Suprapubic skin (tissue), 4 donors: ENCODE measurements at regions not wholly inside any gene's neighbourhood (a gene's known extent, or its start where the extent isn't known, plus 50 kb on each side); places are given as distances from the start of the nearest gene placed in this dataset.
"Not testable (repeated sequence)": the region's sequence is repeated elsewhere in the genome, so short reads cannot be mapped to it uniquely, and the experiment has no call there.

Experiments
- POLR2A ChIP-seq, 2 donors: fragments of 450-650 bp; IDR thresholded peaks; one replicate each; pipeline ENCODE4 v1.6.1; 2017; ENCODE audit warnings: antibody characterized with exemption in 2 of 2, mild to moderate bottlenecking in 2 of 2, moderate library complexity in 2 of 2
- POLR2AphosphoS5 ChIP-seq, 3 donors: sonication (generic); formaldehyde crosslinking; IDR thresholded peaks; one replicate each; pipeline ENCODE4 v1.6.1; 2017; ENCODE audit warnings: antibody characterized with exemption in 3 of 3
- TF ChIP-seq, protein P1 (sequence below), 2 donors: fragments of 200-600 bp in 1 of 2; fragments of 450-650 bp in 1 of 2; sonication (generic) in 1 of 2; IDR thresholded peaks; one replicate each; pipeline ENCODE4 v1.5.1; 2016 to 2019; ENCODE audit warnings: antibody characterized with exemption in 2 of 2, mild to moderate bottlenecking in 1 of 2, moderate library complexity in 1 of 2

DNA sequence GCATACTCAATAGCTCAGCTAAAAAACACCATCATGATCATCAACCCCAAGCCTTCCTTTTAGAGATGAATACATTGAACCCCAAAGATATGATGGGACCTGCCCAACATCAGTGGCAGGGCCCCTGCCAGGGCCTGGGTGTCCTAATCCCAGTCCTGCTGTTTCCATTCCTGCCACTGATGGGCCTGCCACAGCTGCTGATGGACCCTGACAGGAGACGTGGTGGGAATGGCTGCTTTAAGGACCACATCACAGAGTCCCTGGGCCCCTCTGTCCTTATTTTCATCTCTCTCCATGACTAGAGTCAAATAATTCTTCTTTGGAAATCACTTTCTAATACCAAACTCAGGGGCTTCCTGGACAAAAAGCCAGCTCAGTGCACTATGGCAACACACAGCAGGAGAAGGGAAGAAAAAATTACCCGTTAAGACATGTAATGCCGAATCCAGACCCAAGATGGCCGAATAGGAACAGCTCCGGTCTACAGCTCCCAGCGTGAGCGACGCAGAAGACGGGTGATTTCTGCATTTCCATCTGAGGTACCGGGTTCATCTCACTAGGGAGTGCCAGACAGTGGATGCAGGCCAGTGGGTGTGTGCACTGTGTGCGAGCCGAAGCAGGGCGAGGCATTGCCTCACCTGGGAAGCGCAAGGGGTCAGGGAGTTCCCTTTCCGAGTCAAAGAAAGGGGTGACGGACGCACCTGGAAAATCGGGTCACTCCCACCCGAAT is 160.6 kb upstream of the THBS1 start:
- not testable (repeated sequence) for TF ChIP-seq POLR2A, POLR2AphosphoS5 (IDR thresholded peaks at IDR 0.05)
- TF ChIP-seq, protein P1, sequence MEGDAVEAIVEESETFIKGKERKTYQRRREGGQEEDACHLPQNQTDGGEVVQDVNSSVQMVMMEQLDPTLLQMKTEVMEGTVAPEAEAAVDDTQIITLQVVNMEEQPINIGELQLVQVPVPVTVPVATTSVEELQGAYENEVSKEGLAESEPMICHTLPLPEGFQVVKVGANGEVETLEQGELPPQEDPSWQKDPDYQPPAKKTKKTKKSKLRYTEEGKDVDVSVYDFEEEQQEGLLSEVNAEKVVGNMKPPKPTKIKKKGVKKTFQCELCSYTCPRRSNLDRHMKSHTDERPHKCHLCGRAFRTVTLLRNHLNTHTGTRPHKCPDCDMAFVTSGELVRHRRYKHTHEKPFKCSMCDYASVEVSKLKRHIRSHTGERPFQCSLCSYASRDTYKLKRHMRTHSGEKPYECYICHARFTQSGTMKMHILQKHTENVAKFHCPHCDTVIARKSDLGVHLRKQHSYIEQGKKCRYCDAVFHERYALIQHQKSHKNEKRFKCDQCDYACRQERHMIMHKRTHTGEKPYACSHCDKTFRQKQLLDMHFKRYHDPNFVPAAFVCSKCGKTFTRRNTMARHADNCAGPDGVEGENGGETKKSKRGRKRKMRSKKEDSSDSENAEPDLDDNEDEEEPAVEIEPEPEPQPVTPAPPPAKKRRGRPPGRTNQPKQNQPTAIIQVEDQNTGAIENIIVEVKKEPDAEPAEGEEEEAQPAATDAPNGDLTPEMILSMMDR (IDR thresholded peaks at IDR 0.05), result not testable (repeated sequence)
